Ascending aorta (tissue), 2 donors: ENCODE measurements at regions not wholly inside any gene's neighbourhood (a gene's known extent, or its start where the extent isn't known, plus 50 kb on each side); places are given as distances from the start of the nearest gene placed in this dataset.
A peak's percentile ranks its signal among the peaks of the same experiment; 100 is the strongest.
"Not testable (repeated sequence)": the region's sequence is repeated elsewhere in the genome, so short reads cannot be mapped to it uniquely, and the experiment has no call there.

ENCODE experiments used
- DNase-seq, 2 donors: peaks; one replicate each; pipeline ENCODE4 v3.0.0-alpha.2; 2019; ENCODE audit warnings: low spot score in 2 of 2
- H3K27ac ChIP-seq, 2 donors: fragments of 200-600 bp; sonication (generic); one replicate each; pipeline ENCODE4 v1.5.1; 2016 to 2017; ENCODE audit warnings: mild to moderate bottlenecking in 1 of 2
- H3K27me3 ChIP-seq: fragments of 200-600 bp; sonication (generic); one replicate; pipeline ENCODE4 v1.5.1; 2017
- H3K36me3 ChIP-seq, 2 donors: fragments of 200-600 bp; sonication (generic); one replicate each; pipeline ENCODE4 v1.5.1; 2016
- H3K4me1 ChIP-seq, 2 donors: fragments of 200-600 bp; sonication (generic); one replicate each; pipeline ENCODE4 v1.5.1; 2016 to 2017; ENCODE audit warnings: mild to moderate bottlenecking in 1 of 2
- H3K4me3 ChIP-seq, 2 donors: fragments of 200-600 bp; sonication (generic); one replicate each; pipeline ENCODE4 v1.5.1; 2016 to 2017; ENCODE audit warnings: mild to moderate bottlenecking in 1 of 2
- H3K9me3 ChIP-seq, 2 donors: fragments of 200-600 bp; sonication (generic); one replicate each; pipeline ENCODE4 v1.5.1; 2016
- intact Hi-C: fragments of 100-400 bp; cut with DNase I; formaldehyde crosslinking; loops from one replicate; pipeline ENCODE4 v1.15.1; 2023
- TF ChIP-seq, protein P1 (sequence below), 3 experiments: fragments of 200-600 bp in 2 of 3; fragments of 450-650 bp in 1 of 3; sonication (generic) in 2 of 3; IDR thresholded peaks; one replicate each; pipeline ENCODE4 v1.5.1; 2016 to 2019; ENCODE audit warnings: antibody characterized with exemption in 3 of 3, mild to moderate bottlenecking in 1 of 3, moderate library complexity in 1 of 3

DNA sequence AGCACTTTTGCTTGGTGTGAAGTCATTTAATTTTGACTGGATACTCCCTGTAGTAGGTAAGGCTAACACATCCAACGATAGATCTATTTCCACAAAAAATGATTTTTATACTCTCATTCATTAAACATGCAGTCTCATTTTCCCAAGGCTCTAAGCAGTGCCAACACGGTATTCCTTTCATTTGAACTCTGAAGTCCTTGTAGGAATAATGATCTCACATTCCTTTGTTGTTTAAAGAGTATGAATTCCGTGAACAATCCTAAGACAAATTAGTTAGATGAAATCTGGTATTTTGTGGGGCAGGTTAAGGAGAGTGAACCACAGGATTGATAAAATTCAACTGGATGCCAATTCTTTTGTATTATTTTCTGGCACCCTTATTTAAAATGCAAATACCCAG is 66.6 kb downstream of the LACC1 start:
- DNase-seq = no peak
- TF ChIP-seq, protein P1, sequence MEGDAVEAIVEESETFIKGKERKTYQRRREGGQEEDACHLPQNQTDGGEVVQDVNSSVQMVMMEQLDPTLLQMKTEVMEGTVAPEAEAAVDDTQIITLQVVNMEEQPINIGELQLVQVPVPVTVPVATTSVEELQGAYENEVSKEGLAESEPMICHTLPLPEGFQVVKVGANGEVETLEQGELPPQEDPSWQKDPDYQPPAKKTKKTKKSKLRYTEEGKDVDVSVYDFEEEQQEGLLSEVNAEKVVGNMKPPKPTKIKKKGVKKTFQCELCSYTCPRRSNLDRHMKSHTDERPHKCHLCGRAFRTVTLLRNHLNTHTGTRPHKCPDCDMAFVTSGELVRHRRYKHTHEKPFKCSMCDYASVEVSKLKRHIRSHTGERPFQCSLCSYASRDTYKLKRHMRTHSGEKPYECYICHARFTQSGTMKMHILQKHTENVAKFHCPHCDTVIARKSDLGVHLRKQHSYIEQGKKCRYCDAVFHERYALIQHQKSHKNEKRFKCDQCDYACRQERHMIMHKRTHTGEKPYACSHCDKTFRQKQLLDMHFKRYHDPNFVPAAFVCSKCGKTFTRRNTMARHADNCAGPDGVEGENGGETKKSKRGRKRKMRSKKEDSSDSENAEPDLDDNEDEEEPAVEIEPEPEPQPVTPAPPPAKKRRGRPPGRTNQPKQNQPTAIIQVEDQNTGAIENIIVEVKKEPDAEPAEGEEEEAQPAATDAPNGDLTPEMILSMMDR (IDR thresholded peaks at IDR 0.05) = no peak
- no peak overlapping the region for H3K4me3 ChIP-seq
- no peak overlapping the region for H3K27ac ChIP-seq
- no peaks in the 10 kb centered on the region for H3K36me3 ChIP-seq
- H3K4me1 ChIP-seq = no peaks in the 10 kb centered on the region
- peaks cover 0 to 5% of the 10 kb centered on the region in 2 donors for H3K9me3 ChIP-seq
- H3K27me3 ChIP-seq = no peaks in the 10 kb centered on the region
- intact Hi-C loops = no loop called here

DNA sequence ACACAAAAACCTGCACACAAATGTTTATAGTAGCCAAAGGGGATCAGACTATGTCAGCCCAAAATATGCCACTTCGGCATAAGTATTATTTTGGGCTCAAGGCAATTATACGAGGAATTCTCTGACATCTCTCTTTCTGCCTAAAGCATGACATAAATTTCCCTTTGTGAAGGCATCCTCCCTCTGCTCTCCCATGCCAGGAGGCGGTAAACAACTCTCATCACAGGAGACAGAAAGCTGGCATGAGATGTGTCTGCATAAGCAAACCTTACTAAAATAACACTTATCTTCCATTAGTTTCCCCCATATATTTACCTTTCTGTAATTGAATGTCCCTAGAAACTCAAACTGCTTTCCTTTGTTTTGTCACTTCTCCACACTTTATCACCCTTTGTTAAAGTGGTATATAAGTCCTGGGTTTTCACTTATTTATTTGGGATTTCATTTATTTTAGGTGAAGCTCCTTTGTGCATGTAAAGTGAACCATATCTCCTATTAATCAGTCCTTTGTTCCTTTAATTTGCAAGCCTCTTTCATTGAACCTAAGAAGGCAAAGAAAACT is 68.3 kb downstream of the LACC1 start:
- Histone ChIP-seq H3K27me3 (no peaks in the 10 kb centered on the region), H3K4me1 (no peaks in the 10 kb centered on the region), H3K9me3 (peaks cover 0 to 5% of the 10 kb centered on the region in 2 donors), H3K36me3 (no peaks in the 10 kb centered on the region), H3K27ac (no peak overlapping the region), H3K4me3 (no peak overlapping the region)
- TF ChIP-seq, protein P1 (IDR thresholded peaks at IDR 0.05) = no peak
- intact Hi-C loops = no loop called here
- no peak for DNase-seq

DNA sequence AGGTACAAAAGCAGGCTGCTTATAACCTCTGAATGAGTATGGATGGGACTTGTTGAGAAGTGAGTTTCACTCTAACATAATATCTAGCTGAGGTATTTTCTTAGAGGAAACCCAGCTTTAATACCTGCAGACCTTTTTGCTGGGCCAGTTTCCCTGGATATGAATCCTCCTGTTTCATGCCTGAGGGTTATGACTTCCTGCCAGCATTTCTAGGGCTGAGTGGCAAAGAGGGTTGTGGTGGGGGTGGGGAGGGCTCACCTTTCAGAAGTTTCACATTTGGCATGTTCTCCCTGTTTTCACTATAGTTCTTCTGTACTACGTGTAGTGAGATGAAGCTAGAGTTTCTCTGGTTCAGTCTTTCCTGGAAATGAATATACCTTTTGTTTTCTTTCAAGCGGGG is 73.7 kb downstream of the LACC1 start:
- H3K27ac ChIP-seq = peak overlapping the region in 1 of 2 donors; percentile 32
- intact Hi-C loops = no loop called here
- no peaks in the 10 kb centered on the region for H3K36me3 ChIP-seq
- DNase-seq = no peak
- no peak overlapping the region for H3K4me3 ChIP-seq
- no peaks in the 10 kb centered on the region for H3K27me3 ChIP-seq
- TF ChIP-seq, protein P1 (IDR thresholded peaks at IDR 0.05) = no peak
- no peaks in the 10 kb centered on the region for H3K9me3 ChIP-seq
- H3K4me1 ChIP-seq = peaks cover 0 to 5% of the 10 kb centered on the region in 2 donors

DNA sequence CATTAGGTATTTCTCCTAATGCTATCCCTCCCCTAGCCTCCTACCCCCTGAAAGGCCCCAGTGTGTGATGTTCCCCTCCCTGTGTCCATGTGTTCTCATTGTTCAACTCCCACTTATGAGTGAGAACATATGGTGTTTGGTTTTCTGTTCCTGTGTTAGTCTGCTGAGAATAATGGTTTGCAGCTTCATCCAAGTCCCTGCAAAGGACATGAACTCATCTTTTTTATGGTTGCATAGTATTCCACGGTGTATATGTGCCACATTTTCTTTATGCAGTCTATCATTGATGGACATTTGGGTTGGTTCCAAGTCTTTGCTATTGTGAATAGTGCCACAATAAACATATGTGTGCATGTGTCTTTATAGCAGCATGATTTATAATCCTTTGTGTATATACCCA is 77.3 kb downstream of the LACC1 start:
- H3K27me3 ChIP-seq, H3K9me3 ChIP-seq, DNase-seq, H3K4me1 ChIP-seq, H3K36me3 ChIP-seq, H3K4me3 ChIP-seq, H3K27ac ChIP-seq, intact Hi-C loops: not testable (repeated sequence)

DNA sequence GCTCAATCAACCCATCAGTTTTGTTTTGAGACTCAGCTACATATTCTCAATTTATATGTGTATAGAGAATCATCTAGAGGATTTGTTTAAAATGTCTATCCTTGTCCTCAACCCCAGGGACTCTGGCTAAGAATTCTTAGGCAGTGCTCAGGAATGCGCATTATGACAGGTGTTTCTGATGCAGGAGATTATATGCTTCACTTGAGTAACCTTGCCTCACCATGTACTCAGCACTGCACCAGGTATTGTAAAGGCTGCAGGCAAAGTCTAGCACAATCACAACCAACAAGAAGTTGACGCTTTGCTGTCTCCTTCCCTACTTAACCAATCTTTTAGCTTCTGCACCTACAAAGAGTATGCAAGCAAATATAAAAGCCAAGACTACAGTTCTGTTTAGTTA is 79.6 kb downstream of the LACC1 start:
- Histone ChIP-seq H3K9me3 (no peaks in the 10 kb centered on the region), H3K4me3 (no peak overlapping the region), H3K36me3 (no peaks in the 10 kb centered on the region), H3K27ac (no peak overlapping the region), H3K4me1 (no peaks in the 10 kb centered on the region), H3K27me3 (no peaks in the 10 kb centered on the region)
- intact Hi-C loops = no loop called here
- TF ChIP-seq, protein P1 (IDR thresholded peaks at IDR 0.05) = no peak
- no peak for DNase-seq

DNA sequence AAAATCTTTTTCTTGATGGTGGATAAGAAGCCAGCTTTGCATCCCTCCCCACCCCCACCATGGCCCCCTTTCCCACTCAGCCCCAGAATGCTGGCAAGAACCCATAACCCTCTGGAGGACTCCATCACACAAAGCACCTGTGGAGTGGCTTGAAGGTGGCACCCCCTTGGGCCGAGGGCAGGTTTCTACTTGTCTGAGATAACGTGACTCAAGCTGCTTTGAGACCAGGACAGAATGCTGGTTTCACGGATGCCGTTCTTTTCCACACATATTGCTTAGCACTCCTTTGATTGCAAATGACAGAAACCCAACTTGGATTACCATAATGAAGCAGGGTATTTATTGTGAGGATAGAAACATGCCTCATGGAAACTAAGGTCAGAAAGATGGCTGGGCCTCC is 82.2 kb downstream of the LACC1 start:
- no peaks in the 10 kb centered on the region for H3K4me1 ChIP-seq
- intact Hi-C loops = no loop called here
- DNase-seq = no peak
- no peaks in the 10 kb centered on the region for H3K36me3 ChIP-seq
- no peaks in the 10 kb centered on the region for H3K27me3 ChIP-seq
- TF ChIP-seq, protein P1 (IDR thresholded peaks at IDR 0.05) = no peak
- H3K27ac ChIP-seq = no peak overlapping the region
- H3K4me3 ChIP-seq = no peak overlapping the region
- H3K9me3 ChIP-seq = no peaks in the 10 kb centered on the region
